KOPT-K1 (cell line): ENCODE measurements at regions not wholly inside any gene's neighbourhood (a gene's known extent, or its start where the extent isn't known, plus 50 kb on each side); places are given as distances from the start of the nearest gene placed in this dataset.

ENCODE experiments used
- H3K27ac ChIP-seq: fragments of 200-600 bp; sonication (generic); 2 replicates; pipeline ENCODE4 v1.5.1; 2016; ENCODE audit warnings: antibody characterized with exemption, mild to moderate bottlenecking, low read depth, low read length; ENCODE audit not compliant: poor library complexity, severe bottlenecking
- H3K36me3 ChIP-seq: fragments of 200-600 bp; sonication (generic); 2 replicates; pipeline ENCODE4 v1.5.1; 2017; ENCODE audit warnings: antibody characterized with exemption, mild to moderate bottlenecking, low read length, moderate library complexity; ENCODE audit not compliant: insufficient read depth
- H3K9me3 ChIP-seq: fragments of 200-600 bp; sonication (generic); 2 replicates; pipeline ENCODE4 v1.5.1; 2017; ENCODE audit warnings: antibody characterized with exemption, low read length, mild to moderate bottlenecking; ENCODE audit not compliant: insufficient read depth, poor library complexity, severe bottlenecking

GRCh38 chr12:14111230-14111865 lies 129.9 kb upstream of the GRIN2B start:
- no peak overlapping the region for H3K27ac ChIP-seq
- no peaks in the 10 kb centered on the region for H3K36me3 ChIP-seq
- H3K9me3 ChIP-seq, result no peaks in the 10 kb centered on the region

DNA sequence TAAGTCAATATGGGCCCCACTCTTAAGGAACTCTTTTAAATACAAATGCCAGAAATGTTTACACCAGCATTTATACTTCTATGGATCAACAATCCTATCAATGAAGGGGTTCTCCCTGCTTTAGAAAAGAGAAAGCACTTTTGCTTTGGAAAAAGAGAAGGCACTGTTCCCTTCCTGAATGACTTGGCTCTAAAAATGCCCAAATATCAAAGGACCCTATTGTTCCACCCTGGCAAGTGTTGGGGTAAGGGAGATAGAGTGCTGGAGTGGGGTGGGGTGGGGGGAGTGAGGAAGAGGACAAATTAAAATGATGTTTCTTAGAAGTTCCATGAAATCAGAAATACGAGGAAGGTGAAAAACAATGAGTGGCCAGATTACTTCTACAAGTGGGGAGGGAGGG lies 131.6 kb upstream of the GRIN2B start:
- H3K36me3 ChIP-seq, result no peaks in the 10 kb centered on the region
- H3K27ac ChIP-seq, result no peak overlapping the region
- H3K9me3 ChIP-seq, result no peaks in the 10 kb centered on the region

DNA sequence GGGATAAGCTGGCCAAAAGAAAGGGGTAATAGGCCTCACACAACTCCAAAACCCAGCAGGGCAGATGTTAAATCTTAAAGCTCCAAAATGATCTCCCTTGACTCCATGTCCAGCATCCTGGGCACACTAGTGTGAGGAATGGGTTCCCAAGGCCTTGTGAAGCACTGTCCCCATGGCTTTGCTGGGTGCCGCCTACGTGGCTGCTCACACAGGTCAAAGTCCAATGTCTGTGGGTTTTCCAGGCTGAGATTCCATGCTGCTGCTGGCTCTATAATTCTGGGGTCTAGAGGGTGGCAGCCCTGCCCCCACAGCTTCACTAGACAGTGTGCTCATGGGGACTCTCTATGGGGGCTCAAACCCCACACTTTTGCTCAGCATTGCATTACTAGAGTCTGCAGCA lies 145.3 kb upstream of the GRIN2B start:
- no peaks in the 10 kb centered on the region for H3K9me3 ChIP-seq
- H3K27ac ChIP-seq, result no peak overlapping the region
- no peaks in the 10 kb centered on the region for H3K36me3 ChIP-seq

GRCh38 chr12:14129611-14130195 lies 148.3 kb upstream of the GRIN2B start:
- Histone ChIP-seq H3K27ac (no peak overlapping the region), H3K9me3 (no peaks in the 10 kb centered on the region), H3K36me3 (no peaks in the 10 kb centered on the region)

DNA sequence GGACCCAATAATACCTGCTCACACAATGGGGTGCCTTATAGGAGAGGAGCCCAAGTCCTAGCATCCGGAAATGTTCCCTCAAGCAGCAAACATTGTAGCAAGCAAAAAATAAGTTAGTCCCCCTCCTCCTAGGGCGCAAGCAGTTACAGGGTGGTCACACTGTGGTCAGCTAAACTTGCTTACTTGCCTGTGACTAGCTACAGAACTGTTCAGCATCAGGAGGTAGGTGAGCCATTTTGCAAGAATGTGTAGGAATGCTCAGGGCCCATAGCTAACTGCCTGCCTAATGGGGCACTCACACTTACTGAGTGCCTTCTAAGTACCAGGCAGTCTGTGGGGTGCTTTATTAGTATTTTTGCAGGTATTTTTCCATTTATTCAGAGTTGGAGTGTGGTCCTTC lies 154.6 kb upstream of the GRIN2B start:
- Histone ChIP-seq H3K36me3 (no peaks in the 10 kb centered on the region), H3K27ac (no peak overlapping the region), H3K9me3 (no peaks in the 10 kb centered on the region)

- no peaks in the 10 kb centered on the region for H3K36me3 ChIP-seq
- H3K27ac ChIP-seq, result no peak overlapping the region
- H3K9me3 ChIP-seq, result no peaks in the 10 kb centered on the region
These were observed 157.1 kb upstream of the GRIN2B start for GRCh38 chr12:14138495-14138894.

GRCh38 chr12:14148489-14149270 lies 167.3 kb upstream of the GRIN2B start:
- no peaks in the 10 kb centered on the region for H3K36me3 ChIP-seq
- H3K27ac ChIP-seq, result no peak overlapping the region

DNA sequence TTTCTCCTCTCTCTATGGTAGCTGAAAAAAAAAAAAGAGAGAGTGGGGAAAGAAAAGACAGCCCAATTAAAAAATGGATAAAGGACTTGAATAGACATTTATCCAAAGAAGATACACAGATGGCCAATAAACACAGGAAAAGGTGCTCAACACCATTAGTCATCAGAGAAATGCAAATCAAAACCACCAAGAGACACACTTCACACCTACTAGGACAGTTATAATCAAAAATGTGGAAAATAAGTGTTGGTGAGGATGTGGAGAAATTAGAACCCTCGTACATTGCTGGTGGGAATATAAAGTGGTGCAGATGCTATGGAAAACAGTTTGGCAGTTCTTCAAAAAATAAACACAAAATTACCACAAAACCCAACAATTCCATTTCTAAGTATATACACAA lies 172.4 kb upstream of the GRIN2B start:
- no peaks in the 10 kb centered on the region for H3K36me3 ChIP-seq
- no peaks in the 10 kb centered on the region for H3K9me3 ChIP-seq
- no peak overlapping the region for H3K27ac ChIP-seq

More at GRCh38 chr12:14148489-14149270, 167.3 kb upstream of the GRIN2B start:
- H3K9me3 ChIP-seq, result no peaks in the 10 kb centered on the region

DNA sequence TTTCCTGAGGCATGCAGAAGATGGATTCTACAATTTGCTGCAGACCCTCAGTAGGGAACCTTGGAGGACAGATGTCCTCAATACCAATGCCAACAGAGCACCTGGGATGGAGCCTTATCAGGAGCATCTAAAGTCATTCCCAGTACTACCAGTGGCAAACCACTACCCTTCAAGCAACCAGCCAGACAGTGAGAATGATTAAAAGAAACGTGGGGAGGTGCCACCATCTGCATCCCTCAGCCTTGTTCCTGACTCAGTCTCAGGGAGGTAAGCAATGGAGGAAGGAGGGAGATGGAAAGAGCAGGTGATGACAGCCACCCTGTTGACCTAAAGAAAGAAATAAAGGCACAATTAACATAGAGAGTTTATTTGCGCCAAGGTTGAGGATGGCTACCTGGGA lies 175.2 kb upstream of the GRIN2B start:
- H3K36me3 ChIP-seq, result no peaks in the 10 kb centered on the region
- H3K9me3 ChIP-seq, result no peaks in the 10 kb centered on the region
- no peak overlapping the region for H3K27ac ChIP-seq

GRCh38 chr12:14157088-14157747 lies 175.8 kb upstream of the GRIN2B start:
- Histone ChIP-seq H3K9me3 (no peaks in the 10 kb centered on the region), H3K36me3 (no peaks in the 10 kb centered on the region), H3K27ac (no peak overlapping the region)

GRCh38 chr12:14164266-14164665 lies 182.9 kb upstream of the GRIN2B start:
- H3K9me3 ChIP-seq, result no peaks in the 10 kb centered on the region
- H3K36me3 ChIP-seq, result no peaks in the 10 kb centered on the region
- H3K27ac ChIP-seq, result no peak overlapping the region

GRCh38 chr12:14167005-14167628 lies 185.7 kb upstream of the GRIN2B start:
- Histone ChIP-seq H3K36me3 (no peaks in the 10 kb centered on the region), H3K27ac (no peak overlapping the region), H3K9me3 (no peaks in the 10 kb centered on the region)

DNA sequence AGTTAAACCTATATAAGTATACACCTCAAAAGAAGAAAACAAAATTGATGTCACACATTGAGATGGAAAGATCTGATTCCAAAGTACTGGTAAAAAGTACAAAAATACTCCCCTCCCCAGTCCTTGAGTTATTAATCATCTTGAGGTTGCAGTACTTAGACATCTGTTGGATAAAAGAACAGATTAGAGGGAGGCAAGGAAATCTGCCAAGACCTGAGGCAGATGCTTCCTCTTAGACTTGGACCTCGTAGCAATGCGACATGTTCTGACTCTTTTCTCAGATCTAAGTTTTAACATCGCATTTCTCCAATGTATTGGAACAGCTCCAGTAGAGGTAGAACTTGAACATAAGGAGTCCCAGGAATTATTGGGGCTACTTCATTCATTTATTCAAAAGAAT lies 187.9 kb upstream of the GRIN2B start:
- Histone ChIP-seq H3K27ac (no peak overlapping the region), H3K36me3 (no peaks in the 10 kb centered on the region), H3K9me3 (no peaks in the 10 kb centered on the region)

GRCh38 chr12:14171106-14171505 lies 189.7 kb upstream of the GRIN2B start:
- Histone ChIP-seq H3K27ac (no peak overlapping the region), H3K36me3 (no peaks in the 10 kb centered on the region), H3K9me3 (no peaks in the 10 kb centered on the region)

DNA sequence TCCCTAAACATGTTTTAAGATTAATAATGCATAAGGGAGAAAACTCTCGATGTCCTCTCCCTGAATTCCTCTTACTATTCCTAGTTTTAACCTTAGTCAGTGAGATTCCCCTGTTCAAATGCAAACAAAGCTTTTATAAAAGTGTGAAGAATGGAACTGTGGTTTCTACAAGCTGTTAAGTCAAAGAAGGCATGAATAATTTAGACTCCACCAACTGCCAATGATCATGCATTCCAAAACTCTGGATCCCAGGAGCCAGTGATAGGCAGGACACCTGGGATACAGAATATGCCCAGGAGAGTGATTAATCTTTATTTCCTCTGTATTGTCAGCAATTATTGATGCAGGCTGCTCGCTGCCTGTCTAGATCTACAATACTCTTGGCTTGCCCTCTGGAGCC lies 190.3 kb upstream of the ATF7IP start:
- H3K27ac ChIP-seq, result no peak overlapping the region

More for the DNA sequence above, 190.3 kb upstream of the ATF7IP start:
- H3K36me3 ChIP-seq, result no peaks in the 10 kb centered on the region
- H3K9me3 ChIP-seq, result no peaks in the 10 kb centered on the region
